Bronchial epithelial cell (primary cell): ENCODE measurements at regions not wholly inside any gene's neighbourhood (a gene's known extent, or its start where the extent isn't known, plus 50 kb on each side); places are given as distances from the start of the nearest gene placed in this dataset.

Experiments
- DNase-seq: peaks from one replicate; pipeline ENCODE4 v3.0.0-alpha.2; 2010; ENCODE audit warnings: low read depth
- FAIRE-seq: peaks from 2 replicates; lab custom pipeline; 2011; peaks lifted over from hg19 to GRCh38; lab: Jason Lieb, UNC
- H3K27me3 ChIP-seq: 2 replicates; pipeline ENCODE4 v1.5.1; 2011; ENCODE audit warnings: low read length; ENCODE audit not compliant: control insufficient read depth, insufficient read depth
- H3K36me3 ChIP-seq: 2 replicates; pipeline ENCODE4 v1.5.1; 2011; ENCODE audit warnings: low read length; ENCODE audit not compliant: control insufficient read depth, insufficient read depth
- H3K4me3 ChIP-seq: 2 replicates; pipeline ENCODE4 v1.5.1; 2011; ENCODE audit warnings: mild to moderate bottlenecking, low read depth, low read length, control low read depth
- CTCF ChIP-seq: IDR thresholded peaks from 2 replicates; pipeline ENCODE4 v1.5.1; 2011; ENCODE audit warnings: mild to moderate bottlenecking, moderate library complexity, low read length, control low read depth, inconsistent platforms; ENCODE audit not compliant: insufficient read depth, severe bottlenecking

DNA sequence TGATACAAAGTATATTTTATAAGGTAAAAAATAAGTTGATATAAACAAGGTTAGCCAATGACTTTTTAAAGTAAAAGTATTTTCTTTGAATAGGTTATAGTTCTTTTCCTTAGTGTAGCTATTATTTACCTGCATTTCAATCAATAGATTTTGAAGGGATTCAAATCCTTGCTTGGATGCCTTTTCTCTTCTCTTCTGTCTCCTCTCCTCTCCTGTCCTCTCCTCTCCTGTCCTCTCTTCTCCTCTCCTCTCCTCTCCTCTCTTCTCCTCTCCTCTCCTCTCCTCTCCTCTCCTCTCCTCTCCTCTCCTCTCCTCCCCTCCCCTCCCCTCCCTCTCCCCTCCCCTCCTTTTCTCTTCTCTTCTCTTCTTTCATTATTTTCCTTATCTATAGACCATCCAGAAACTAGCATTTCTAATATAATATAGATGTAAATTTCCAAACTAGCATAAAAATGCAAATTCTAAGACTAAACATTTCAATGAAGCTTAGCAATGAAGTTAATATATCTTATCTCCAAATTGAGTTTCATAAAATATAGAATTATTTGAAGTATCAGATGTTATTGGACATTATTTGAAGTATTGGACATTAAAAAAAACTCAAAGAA, 60.5 kb upstream of the PRKCQ start:
- FAIRE-seq: no peak

DNA sequence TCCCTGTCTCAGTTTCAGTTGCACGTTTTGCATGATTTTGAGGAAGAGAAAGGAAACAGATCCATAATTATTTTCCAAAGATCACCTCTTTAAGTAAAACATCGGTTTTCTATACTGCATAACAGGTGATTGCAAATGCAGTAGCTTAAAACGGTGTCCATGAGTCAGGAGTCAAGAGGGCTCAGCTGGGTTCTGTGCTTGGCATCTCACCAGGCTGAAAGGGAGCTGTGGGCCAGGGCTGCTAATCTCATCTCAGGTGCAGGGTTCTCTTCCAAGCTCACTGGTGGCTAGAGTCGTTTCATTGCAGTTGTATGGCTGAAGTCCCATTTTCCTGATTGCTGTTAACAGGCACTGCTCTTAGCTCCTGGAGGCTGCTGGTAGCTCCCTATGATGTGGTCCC, 57.0 kb upstream of the PRKCQ start:
- TF ChIP-seq CTCF: no peak
- DNase-seq (no peak), FAIRE-seq (no peak)
- Histone ChIP-seq H3K4me3 (no peak overlapping the region), H3K36me3 (no peaks in the 10 kb centered on the region), H3K27me3 (peaks cover 4% of the 10 kb centered on the region)

More for the DNA sequence above, 60.5 kb upstream of the PRKCQ start:
- TF ChIP-seq CTCF: no peak
- H3K36me3 ChIP-seq: no peaks in the 10 kb centered on the region
- H3K4me3 ChIP-seq: no peak overlapping the region
- DNase-seq: no peak
- peaks cover 4% of the 10 kb centered on the region for H3K27me3 ChIP-seq

GRCh38 chr10:6635784-6636183, 55.7 kb upstream of the PRKCQ start:
- H3K4me3 ChIP-seq: no peak overlapping the region
- no peak for FAIRE-seq
- H3K27me3 ChIP-seq: peaks cover 4% of the 10 kb centered on the region
- no peak for DNase-seq
- TF ChIP-seq CTCF: no peak
- H3K36me3 ChIP-seq: no peaks in the 10 kb centered on the region
